Germinal center (tissue), 1 donor: ENCODE measurements at regions not wholly inside any gene's neighbourhood (a gene's known extent, or its start where the extent isn't known, plus 50 kb on each side); places are given as distances from the start of the nearest gene placed in this dataset.

ENCODE experiments used
- DNase-seq: peaks from one replicate; pipeline ENCODE4 v3.0.0; 2012; ENCODE audit warnings: mixed read lengths, low spot score

DNA sequence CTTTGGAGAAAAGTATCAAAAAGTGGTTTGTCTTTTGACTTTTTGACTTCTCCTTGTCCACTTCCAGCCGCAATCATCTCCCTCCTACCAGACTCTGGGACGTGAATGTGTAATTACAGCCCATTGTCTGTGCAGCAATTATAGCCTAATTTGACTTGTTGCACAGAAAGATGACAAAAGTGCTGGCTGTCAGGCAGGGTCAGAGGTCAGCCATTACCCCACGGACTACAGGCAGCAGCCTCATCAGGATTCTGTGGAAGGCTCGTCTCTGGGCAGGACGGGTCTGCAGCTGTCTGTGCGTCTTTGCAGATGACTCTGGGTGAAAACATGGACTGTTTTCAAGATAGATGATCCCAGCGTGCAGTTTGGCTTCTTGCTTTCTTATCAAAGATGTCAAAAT lies 102.2 kb upstream of the EDNRB start:
- DNase-seq: no peak

- DNase-seq: no peak
Measured at GRCh38 chr13:78015782-78016181, 97.2 kb upstream of the EDNRB start.

- no peak for DNase-seq
Measured at GRCh38 chr13:78012046-78012445, 93.4 kb upstream of the EDNRB start.

DNA sequence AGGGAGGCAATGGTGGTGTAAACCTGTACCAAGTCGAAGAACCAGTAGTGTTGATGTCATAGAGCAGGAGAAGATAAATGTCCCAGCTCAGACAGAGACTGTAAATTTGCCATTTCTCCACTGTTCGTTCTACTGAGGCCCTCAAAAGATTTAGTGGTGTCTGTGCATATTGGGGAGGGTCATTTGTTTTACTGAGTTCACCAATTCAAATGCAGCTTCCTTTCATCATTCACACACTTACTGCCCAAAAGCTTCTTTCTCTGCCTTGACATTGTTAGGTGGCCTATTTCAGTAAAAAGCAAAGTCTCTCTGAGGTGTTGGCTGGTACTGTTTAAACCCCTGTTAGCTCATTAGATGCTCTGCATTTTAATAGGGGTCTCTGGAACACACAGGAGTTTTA lies 86.2 kb upstream of the EDNRB start:
- no peak for DNase-seq

GRCh38 chr13:77999746-78000145 lies 81.1 kb upstream of the EDNRB start:
- DNase-seq: no peak

GRCh38 chr13:77994166-77994565 lies 75.5 kb upstream of the EDNRB start:
- DNase-seq: no peak

DNA sequence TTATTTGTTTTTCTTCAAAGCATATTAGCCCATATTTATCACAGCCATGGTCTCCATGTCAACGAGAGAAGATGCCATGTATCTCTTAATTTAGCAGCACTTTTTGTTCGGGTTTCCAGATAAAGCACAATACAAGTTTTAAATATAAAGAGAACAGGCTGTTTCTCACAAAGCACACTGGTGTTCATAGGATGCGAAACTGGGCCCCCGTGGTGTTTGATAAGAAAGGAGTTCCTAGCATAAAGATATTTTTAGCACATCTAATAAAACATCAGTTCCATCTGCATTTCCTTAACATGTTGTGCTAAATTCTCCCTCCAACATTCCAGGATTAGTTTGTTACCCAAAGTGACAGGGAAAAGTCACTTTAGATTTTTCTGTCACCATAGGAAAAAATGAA lies 72.4 kb upstream of the EDNRB start:
- DNase-seq: no peak

DNA sequence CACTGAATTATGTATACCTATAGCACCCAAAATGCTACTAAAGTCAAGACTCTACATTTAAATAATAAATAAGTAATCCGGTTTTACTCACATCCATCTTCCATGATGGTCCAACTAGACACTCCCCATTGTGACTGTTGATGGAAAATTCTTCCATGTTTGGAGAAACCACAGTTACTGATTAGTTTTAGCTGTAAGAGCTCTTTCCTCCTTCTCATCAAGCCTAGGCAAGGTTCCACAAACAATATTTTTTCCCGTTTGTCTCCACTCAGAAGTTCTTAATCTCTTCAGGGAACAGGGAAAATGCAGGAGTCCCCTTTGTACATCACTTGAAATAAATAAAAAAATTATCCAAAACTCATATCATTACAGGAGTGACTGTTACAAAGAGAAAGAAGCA lies 70.7 kb upstream of the EDNRB start:
- no peak for DNase-seq

DNA sequence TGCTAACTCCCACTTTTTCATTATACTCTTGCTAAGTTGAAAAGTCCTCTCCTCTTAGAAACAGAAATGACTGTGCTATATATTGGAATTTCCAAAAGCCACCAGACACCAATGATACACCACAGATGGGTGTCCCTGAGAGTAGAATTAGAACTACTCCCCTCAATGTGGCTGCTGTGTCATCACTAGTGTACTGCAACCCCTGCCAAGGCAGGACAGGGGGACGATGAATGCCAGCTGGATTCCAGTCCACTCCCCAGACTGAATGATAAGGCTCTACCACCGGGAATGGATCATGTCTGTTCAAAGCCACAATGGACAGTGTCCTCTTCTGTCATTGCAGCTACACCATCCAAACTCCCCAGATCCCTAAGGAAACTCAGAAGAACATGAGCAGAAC lies 69.7 kb upstream of the EDNRB start:
- no peak for DNase-seq

- no peak for DNase-seq
Measured at GRCh38 chr13:77986713-77987112, 68.1 kb upstream of the EDNRB start.

GRCh38 chr13:77985866-77986636 lies 67.4 kb upstream of the EDNRB start:
- no peak for DNase-seq

DNA sequence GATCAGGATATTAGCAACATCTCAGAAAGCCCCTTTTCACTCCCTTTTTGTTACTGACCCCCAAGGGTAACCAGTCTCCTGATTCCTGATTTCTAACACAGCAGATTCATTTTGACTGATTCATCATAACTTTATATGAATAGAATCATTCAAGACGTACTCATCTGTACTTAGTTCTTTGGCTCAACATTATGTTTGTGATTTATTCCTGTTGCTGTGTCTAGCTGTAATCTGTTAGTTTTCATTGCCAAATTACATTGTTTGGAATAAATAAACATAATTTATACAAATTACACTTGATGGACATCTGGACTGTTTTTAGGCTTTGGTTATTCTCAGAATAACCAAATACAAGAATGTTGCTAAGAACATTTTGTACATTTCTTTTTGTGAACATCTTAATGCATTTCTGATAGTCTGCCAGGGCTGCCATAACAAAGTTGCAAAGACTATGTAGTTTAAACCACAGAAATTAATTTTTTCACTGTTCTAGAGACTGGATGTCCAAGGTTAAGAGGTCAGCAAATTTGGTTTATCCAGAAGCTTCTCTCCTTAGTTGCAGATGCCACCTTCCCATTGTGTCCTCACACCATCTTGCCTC lies 62.8 kb upstream of the EDNRB start:
- no peak for DNase-seq

GRCh38 chr13:77980592-77980991 lies 62.0 kb upstream of the EDNRB start:
- no peak for DNase-seq

DNA sequence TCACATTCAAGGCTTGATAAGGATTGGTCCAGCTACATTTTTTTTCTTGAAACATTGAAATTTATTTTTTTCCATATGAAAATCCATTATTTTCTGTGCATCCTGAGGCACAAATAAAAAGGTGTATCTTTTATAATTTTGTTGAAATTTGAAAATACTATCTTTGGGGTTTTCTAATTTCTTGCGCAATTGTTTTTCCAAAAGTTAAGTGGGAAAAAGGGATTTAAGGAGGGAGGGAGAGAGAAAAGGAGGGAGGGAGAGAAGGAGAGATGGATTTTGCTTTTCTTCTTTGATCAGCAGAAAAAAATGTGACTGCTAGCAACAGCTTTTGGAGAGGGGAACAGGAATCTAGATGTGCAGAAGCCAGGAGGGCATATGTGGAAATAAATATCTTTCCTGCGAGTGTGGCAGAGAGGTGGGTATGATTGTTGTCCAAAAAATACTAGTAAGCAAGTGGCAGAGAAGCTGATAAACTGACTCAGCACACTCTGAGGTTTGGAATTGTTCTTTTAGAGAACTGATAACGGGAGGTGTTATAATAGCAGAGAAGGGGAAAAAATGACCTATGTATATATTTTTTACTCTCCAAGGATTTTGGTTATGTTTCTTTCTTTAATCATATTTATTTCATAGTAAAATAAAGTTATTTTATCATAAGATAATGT lies 61.2 kb upstream of the EDNRB start:
- DNase-seq: no peak

DNA sequence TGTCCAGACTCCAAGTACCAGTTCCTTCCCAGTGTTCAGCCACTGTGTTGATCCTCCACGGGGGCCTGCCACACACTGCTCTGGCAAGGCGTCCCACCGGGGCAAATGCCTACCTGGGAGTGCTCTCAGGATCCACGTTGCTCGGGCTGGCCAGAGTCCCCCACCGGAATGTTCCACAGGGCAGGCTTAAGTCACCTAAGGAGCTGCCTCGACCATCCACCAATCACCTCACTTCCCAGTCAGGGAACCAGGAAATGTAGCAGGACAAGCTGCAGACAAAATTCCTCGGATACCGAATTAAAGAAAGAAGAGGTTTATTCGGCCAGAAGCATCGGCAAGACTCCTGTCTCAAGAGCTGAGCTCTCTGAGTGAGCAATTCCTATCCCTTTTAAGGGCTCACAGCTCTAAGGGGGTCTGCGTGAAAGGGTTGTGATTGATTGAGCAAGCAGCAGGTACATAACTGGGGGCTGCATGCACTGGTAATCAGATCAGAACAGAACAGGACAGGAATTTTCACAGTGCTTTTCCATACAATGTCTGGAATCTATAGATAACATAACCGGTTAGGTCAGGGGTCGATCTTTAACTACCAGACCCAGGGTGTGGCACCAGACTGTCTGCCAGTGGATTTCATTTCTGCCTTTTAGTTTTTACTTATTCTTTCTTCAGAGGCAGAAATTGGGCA lies 56.9 kb upstream of the EDNRB start:
- no peak for DNase-seq

GRCh38 chr13:77969299-77969698 lies 50.7 kb upstream of the EDNRB start:
- DNase-seq: no peak
